ENCODE measurements at regions not wholly inside any gene's neighbourhood (a gene's known extent, or its start where the extent isn't known, plus 50 kb on each side); places are given as distances from the start of the nearest gene placed in this dataset.

DNA sequence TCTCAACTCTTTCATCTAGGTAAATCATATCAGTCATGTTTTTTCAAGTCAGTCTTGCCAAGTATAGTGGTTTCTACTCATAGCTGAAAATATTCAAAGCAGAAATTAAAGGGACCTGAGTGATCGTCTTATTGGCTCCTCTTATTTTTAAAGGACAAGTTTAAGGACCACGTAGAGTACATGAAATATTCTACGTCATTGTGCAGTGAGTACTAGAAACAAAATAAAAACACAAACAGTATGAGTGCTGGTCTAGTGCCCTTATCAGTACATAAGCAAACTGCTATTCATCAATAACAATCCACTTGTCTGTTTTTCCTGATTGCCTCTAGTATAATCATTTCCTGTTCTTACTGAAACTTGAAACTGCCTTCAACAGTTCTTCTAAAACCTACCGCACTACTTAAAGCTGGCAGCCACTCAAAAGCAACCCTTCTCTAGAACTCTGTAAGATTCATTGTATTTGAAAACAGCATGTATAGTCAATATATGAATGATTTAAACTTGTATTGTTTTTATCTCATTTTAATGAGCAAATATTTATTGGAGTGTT, 853.7 kb downstream of the TAF11L14 start:
- DNase-seq (no peak), ATAC-seq (ENCODE audit: insufficient read depth, low read depth) (no peak)
- Histone ChIP-seq H3K4me3 (ENCODE audit: low read depth in 1 of 2, low read length in 2 of 2) (no peak overlapping the region), H3K4me2 (ENCODE audit: insufficient read depth, low read length) (no peak overlapping the region), H3K9me3 (ENCODE audit: insufficient read depth, low read length, severe bottlenecking) (no peaks in the 10 kb centered on the region), H3K79me2 (ENCODE audit: insufficient read depth, low read length) (no peaks in the 10 kb centered on the region), H4K20me1 (ENCODE audit: insufficient read depth, low read length) (no peaks in the 10 kb centered on the region), H2AFZ (ENCODE audit: low read depth, low read length) (no peak overlapping the region), H3K36me3 (ENCODE audit: insufficient read depth, low read length) (no peaks in the 10 kb centered on the region), H3K27ac (ENCODE audit: low read length) (no peak overlapping the region), H3K27me3 (ENCODE audit: insufficient read depth, low read length, poor library complexity) (no peaks in the 10 kb centered on the region), H3K4me1 (ENCODE audit: insufficient read depth, low read length) (no peaks in the 10 kb centered on the region), H3K9ac (ENCODE audit: low read depth, low read length) (no peak overlapping the region)
- TF ChIP-seq, protein P1, sequence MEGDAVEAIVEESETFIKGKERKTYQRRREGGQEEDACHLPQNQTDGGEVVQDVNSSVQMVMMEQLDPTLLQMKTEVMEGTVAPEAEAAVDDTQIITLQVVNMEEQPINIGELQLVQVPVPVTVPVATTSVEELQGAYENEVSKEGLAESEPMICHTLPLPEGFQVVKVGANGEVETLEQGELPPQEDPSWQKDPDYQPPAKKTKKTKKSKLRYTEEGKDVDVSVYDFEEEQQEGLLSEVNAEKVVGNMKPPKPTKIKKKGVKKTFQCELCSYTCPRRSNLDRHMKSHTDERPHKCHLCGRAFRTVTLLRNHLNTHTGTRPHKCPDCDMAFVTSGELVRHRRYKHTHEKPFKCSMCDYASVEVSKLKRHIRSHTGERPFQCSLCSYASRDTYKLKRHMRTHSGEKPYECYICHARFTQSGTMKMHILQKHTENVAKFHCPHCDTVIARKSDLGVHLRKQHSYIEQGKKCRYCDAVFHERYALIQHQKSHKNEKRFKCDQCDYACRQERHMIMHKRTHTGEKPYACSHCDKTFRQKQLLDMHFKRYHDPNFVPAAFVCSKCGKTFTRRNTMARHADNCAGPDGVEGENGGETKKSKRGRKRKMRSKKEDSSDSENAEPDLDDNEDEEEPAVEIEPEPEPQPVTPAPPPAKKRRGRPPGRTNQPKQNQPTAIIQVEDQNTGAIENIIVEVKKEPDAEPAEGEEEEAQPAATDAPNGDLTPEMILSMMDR (IDR thresholded peaks at IDR 0.05; ENCODE audit: borderline replicate concordance, extremely low read depth, low read length, poor library complexity, severe bottlenecking): no peak
- no peak for TF ChIP-seq EZH2 (IDR thresholded peaks at IDR 0.05; ENCODE audit: borderline replicate concordance, low read depth, low read length, severe bottlenecking)

DNA sequence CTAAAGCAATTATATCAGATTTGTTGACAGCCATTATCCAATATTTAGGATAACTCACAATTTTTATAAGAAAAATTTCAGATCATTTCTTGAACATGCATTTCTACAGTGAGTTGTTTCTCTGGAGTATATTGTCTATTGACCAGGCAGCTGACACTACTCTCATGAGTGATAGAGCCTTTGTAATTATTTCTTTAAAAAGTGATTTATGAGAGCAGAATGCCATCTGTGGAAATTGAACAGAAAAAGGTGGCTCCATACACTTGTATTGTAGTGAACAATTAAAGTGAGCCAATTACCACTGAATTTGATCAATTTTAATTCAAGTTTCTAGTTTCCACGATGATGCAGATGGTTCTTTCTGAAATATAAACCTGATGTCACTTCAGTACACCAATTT, 855.4 kb downstream of the TAF11L14 start:
- H3K4me1 ChIP-seq (ENCODE audit: insufficient read depth, low read length): no peaks in the 10 kb centered on the region
- H3K27ac ChIP-seq (ENCODE audit: low read length): no peak overlapping the region
- no peak overlapping the region for H3K4me3 ChIP-seq (ENCODE audit: low read depth in 1 of 2, low read length in 2 of 2)
- H2AFZ ChIP-seq (ENCODE audit: low read depth, low read length): no peak overlapping the region
- DNase-seq: no peak
- ATAC-seq (ENCODE audit: insufficient read depth, low read depth): no peak
- no peak overlapping the region for H3K4me2 ChIP-seq (ENCODE audit: insufficient read depth, low read length)
- H3K9ac ChIP-seq (ENCODE audit: low read depth, low read length): no peak overlapping the region
- H3K79me2 ChIP-seq (ENCODE audit: insufficient read depth, low read length): no peaks in the 10 kb centered on the region
- H3K9me3 ChIP-seq (ENCODE audit: insufficient read depth, low read length, severe bottlenecking): no peaks in the 10 kb centered on the region
- no peaks in the 10 kb centered on the region for H4K20me1 ChIP-seq (ENCODE audit: insufficient read depth, low read length)
- no peaks in the 10 kb centered on the region for H3K36me3 ChIP-seq (ENCODE audit: insufficient read depth, low read length)
- TF ChIP-seq, protein P1 (IDR thresholded peaks at IDR 0.05; ENCODE audit: borderline replicate concordance, extremely low read depth, low read length, poor library complexity, severe bottlenecking): no peak
- no peak for TF ChIP-seq EZH2 (IDR thresholded peaks at IDR 0.05; ENCODE audit: borderline replicate concordance, low read depth, low read length, severe bottlenecking)
- H3K27me3 ChIP-seq (ENCODE audit: insufficient read depth, low read length, poor library complexity): no peaks in the 10 kb centered on the region

DNA sequence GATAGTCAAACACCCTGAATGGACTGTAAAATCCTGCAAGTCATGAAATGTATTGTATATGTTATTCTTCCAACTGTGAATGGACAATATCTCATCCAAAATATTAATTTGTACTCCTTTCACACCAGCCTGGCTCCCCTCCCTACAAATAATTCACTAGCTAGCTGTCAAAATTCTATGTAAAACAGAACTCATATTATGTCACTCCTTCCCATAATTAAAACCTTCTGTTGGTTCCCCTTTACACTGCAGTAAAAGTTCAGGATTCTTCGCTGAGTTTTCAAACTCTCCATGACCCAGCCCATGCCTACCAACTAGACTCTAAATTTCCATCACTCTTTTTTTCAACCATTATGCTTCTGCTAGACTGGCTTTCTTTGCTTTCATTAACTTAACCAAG, 857.1 kb downstream of the TAF11L14 start:
- H3K27me3 ChIP-seq (ENCODE audit: insufficient read depth, low read length, poor library complexity): no peaks in the 10 kb centered on the region
- no peak overlapping the region for H2AFZ ChIP-seq (ENCODE audit: low read depth, low read length)
- no peaks in the 10 kb centered on the region for H3K4me1 ChIP-seq (ENCODE audit: insufficient read depth, low read length)
- no peaks in the 10 kb centered on the region for H3K9me3 ChIP-seq (ENCODE audit: insufficient read depth, low read length, severe bottlenecking)
- no peaks in the 10 kb centered on the region for H3K36me3 ChIP-seq (ENCODE audit: insufficient read depth, low read length)
- H3K9ac ChIP-seq (ENCODE audit: low read depth, low read length): no peak overlapping the region
- DNase-seq: no peak
- no peak overlapping the region for H3K4me2 ChIP-seq (ENCODE audit: insufficient read depth, low read length)
- H3K27ac ChIP-seq (ENCODE audit: low read length): no peak overlapping the region
- H3K79me2 ChIP-seq (ENCODE audit: insufficient read depth, low read length): no peaks in the 10 kb centered on the region
- TF ChIP-seq, protein P1 (IDR thresholded peaks at IDR 0.05; ENCODE audit: borderline replicate concordance, extremely low read depth, low read length, poor library complexity, severe bottlenecking): no peak
- no peak for TF ChIP-seq EZH2 (IDR thresholded peaks at IDR 0.05; ENCODE audit: borderline replicate concordance, low read depth, low read length, severe bottlenecking)
- no peak for ATAC-seq (ENCODE audit: insufficient read depth, low read depth)
- H4K20me1 ChIP-seq (ENCODE audit: insufficient read depth, low read length): no peaks in the 10 kb centered on the region
- H3K4me3 ChIP-seq (ENCODE audit: low read depth in 1 of 2, low read length in 2 of 2): no peak overlapping the region

DNA sequence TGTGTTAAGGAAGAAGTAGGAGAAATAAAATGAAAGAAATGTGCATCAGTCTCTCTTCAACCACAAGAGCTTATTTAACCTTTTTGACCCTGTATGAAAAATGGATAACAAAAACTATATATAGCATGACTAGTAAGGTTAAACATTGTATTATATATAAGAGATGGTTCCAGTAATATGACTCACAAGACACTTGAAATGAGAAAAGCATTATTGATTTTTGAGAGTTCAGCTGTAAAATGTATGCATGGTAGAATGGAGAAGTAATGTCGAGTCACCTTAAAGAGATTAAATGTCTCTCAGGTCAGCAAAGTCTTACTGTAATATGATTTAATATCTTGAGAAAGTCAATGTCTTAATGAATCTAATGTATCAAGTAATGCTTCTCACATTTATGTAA, 860.9 kb downstream of the TAF11L14 start:
- Histone ChIP-seq H3K4me1 (ENCODE audit: insufficient read depth, low read length) (no peaks in the 10 kb centered on the region), H2AFZ (ENCODE audit: low read depth, low read length) (no peak overlapping the region), H3K9me3 (ENCODE audit: insufficient read depth, low read length, severe bottlenecking) (no peaks in the 10 kb centered on the region), H4K20me1 (ENCODE audit: insufficient read depth, low read length) (no peaks in the 10 kb centered on the region), H3K27ac (ENCODE audit: low read length) (no peak overlapping the region), H3K79me2 (ENCODE audit: insufficient read depth, low read length) (no peaks in the 10 kb centered on the region), H3K4me3 (ENCODE audit: low read depth in 1 of 2, low read length in 2 of 2) (no peak overlapping the region), H3K9ac (ENCODE audit: low read depth, low read length) (no peak overlapping the region), H3K36me3 (ENCODE audit: insufficient read depth, low read length) (no peaks in the 10 kb centered on the region), H3K27me3 (ENCODE audit: insufficient read depth, low read length, poor library complexity) (no peaks in the 10 kb centered on the region), H3K4me2 (ENCODE audit: insufficient read depth, low read length) (no peak overlapping the region)
- DNase-seq (no peak), ATAC-seq (ENCODE audit: insufficient read depth, low read depth) (no peak)
- no peak for TF ChIP-seq EZH2 (IDR thresholded peaks at IDR 0.05; ENCODE audit: borderline replicate concordance, low read depth, low read length, severe bottlenecking)
- TF ChIP-seq, protein P1 (IDR thresholded peaks at IDR 0.05; ENCODE audit: borderline replicate concordance, extremely low read depth, low read length, poor library complexity, severe bottlenecking): no peak

Measured in DND-41 (cell line).